Tibial artery (tissue), 4 donors: ENCODE measurements at regions not wholly inside any gene's neighbourhood (a gene's known extent, or its start where the extent isn't known, plus 50 kb on each side); places are given as distances from the start of the nearest gene placed in this dataset.
"Not testable (repeated sequence)": the region's sequence is repeated elsewhere in the genome, so short reads cannot be mapped to it uniquely, and the experiment has no call there.

ENCODE experiments used
- DNase-seq, 2 donors: peaks; one replicate each; pipeline ENCODE4 v3.0.0-alpha.2; 2019
- H3K27ac ChIP-seq, 2 donors: fragments of 200-600 bp; sonication (generic) in 1 of 2; 1 replicate in 1 of 2; 2 replicates in 1 of 2; pipeline ENCODE4 v1.5.1; 2018 to 2019; ENCODE audit warnings: mild to moderate bottlenecking in 1 of 2
- H3K27me3 ChIP-seq, 2 donors: fragments of 200-600 bp; sonication (generic) in 1 of 2; one replicate each; pipeline versions ENCODE4 v1.5.1 to v1.6.0; 2016 to 2019
- H3K36me3 ChIP-seq, 3 donors: fragments of 200-600 bp; sonication (generic) in 2 of 3; one replicate each; pipeline ENCODE4 v1.5.1; 2016 to 2019; ENCODE audit warnings: mild to moderate bottlenecking in 2 of 3
- H3K4me1 ChIP-seq, 4 donors: fragments of 200-600 bp; sonication (generic) in 2 of 4; 1 replicate in 3 of 4; 2 replicates in 1 of 4; pipeline ENCODE4 v1.5.1; 2016 to 2019
- H3K4me3 ChIP-seq, 2 donors: fragments of 200-600 bp; sonication (generic) in 1 of 2; 1 replicate in 1 of 2; 2 replicates in 1 of 2; pipeline ENCODE4 v1.5.1; 2018 to 2019; ENCODE audit warnings: mild to moderate bottlenecking in 2 of 2
- H3K9me3 ChIP-seq, 3 donors: fragments of 200-600 bp; sonication (generic) in 1 of 3; one replicate each; pipeline ENCODE4 v1.5.1; 2016 to 2019
- intact Hi-C: fragments of 100-400 bp; cut with DNase I; formaldehyde crosslinking; loops from one replicate; pipeline ENCODE4 v1.15.0; 2023; ENCODE audit warnings: low total_unique reads
- TF ChIP-seq, protein P1 (sequence below), 2 experiments: fragments of 200-600 bp in 1 of 2; fragments of 450-650 bp in 1 of 2; IDR thresholded peaks; one replicate each; pipeline ENCODE4 v1.5.1; 2017 to 2019; ENCODE audit warnings: antibody characterized with exemption in 2 of 2, mild to moderate bottlenecking in 1 of 2, moderate library complexity in 1 of 2

DNA sequence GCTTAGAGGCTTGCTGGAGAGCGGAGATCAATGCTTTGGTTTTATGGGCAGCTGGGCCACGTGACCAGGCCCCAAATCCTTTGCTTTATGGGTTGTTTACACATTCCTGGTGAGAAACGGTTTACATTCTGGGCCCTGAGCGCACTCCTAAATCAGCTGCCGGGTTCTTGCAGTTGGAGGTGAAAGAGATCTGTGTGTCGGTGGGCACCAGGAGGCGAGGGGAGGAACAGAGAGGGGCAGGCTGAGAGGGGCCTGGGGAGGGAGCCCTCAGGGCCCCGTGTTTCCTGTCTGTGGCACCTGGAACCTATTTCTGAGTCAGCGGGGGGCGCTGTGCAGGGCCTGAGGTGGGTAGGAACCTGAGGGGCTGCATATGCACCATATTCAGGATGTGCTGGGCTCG is 63.5 kb upstream of the HAND1 start:
- H3K9me3 ChIP-seq, result no peaks in the 10 kb centered on the region
- H3K4me1 ChIP-seq, result no peaks in the 10 kb centered on the region
- no peak overlapping the region for H3K27ac ChIP-seq
- intact Hi-C loops, result no loop called here
- TF ChIP-seq, protein P1, sequence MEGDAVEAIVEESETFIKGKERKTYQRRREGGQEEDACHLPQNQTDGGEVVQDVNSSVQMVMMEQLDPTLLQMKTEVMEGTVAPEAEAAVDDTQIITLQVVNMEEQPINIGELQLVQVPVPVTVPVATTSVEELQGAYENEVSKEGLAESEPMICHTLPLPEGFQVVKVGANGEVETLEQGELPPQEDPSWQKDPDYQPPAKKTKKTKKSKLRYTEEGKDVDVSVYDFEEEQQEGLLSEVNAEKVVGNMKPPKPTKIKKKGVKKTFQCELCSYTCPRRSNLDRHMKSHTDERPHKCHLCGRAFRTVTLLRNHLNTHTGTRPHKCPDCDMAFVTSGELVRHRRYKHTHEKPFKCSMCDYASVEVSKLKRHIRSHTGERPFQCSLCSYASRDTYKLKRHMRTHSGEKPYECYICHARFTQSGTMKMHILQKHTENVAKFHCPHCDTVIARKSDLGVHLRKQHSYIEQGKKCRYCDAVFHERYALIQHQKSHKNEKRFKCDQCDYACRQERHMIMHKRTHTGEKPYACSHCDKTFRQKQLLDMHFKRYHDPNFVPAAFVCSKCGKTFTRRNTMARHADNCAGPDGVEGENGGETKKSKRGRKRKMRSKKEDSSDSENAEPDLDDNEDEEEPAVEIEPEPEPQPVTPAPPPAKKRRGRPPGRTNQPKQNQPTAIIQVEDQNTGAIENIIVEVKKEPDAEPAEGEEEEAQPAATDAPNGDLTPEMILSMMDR (IDR thresholded peaks at IDR 0.05), result no peak
- peaks cover 0 to 63% of the 10 kb centered on the region in 2 donors for H3K27me3 ChIP-seq
- no peaks in the 10 kb centered on the region for H3K36me3 ChIP-seq
- DNase-seq, result no peak
- H3K4me3 ChIP-seq, result no peak overlapping the region

- no peaks in the 10 kb centered on the region for H3K9me3 ChIP-seq
- intact Hi-C loops, result no loop called here
- TF ChIP-seq, protein P1 (IDR thresholded peaks at IDR 0.05), result no peak
- H3K36me3 ChIP-seq, result no peaks in the 10 kb centered on the region
- no peak overlapping the region for H3K27ac ChIP-seq
- no peak overlapping the region for H3K4me3 ChIP-seq
- DNase-seq, result no peak
- H3K4me1 ChIP-seq, result no peaks in the 10 kb centered on the region
- peaks cover 0 to 58% of the 10 kb centered on the region in 2 donors for H3K27me3 ChIP-seq
These were observed 62.6 kb upstream of the HAND1 start for GRCh38 chr5:154540600-154540999.

DNA sequence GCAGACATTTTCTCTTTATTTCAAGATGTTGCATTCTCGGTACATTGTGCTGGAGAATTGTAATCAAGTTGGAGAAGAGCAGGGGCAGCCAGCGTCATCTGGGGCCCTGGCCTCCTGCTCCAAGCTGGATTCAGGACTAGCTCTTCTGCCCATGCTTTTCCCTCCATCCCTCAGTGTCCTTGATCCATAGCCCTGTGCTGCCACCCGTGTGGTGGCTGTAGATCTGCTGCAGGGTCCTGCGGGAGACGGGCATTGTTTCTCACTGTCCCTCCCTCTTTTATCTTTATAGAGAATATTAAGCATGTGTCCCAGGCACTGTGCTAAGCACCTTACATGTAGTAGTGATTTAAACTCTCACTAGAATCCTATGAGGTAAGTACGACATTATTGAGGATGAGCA is 60.5 kb upstream of the HAND1 start:
- no peaks in the 10 kb centered on the region for H3K36me3 ChIP-seq
- no peaks in the 10 kb centered on the region for H3K9me3 ChIP-seq
- H3K4me3 ChIP-seq, result no peak overlapping the region
- DNase-seq, result no peak
- TF ChIP-seq, protein P1 (IDR thresholded peaks at IDR 0.05), result no peak
- no peak overlapping the region for H3K27ac ChIP-seq
- H3K4me1 ChIP-seq, result no peaks in the 10 kb centered on the region
- H3K27me3 ChIP-seq, result peaks cover 0 to 47% of the 10 kb centered on the region in 2 donors
- intact Hi-C loops, result no loop called here

GRCh38 chr5:154536439-154536838 is 58.4 kb upstream of the HAND1 start:
- H3K9me3 ChIP-seq, H3K4me1 ChIP-seq, H3K27ac ChIP-seq, H3K36me3 ChIP-seq, intact Hi-C loops, H3K4me3 ChIP-seq, DNase-seq: not testable (repeated sequence)
- peaks cover 0 to 40% of the 10 kb centered on the region in 2 donors for H3K27me3 ChIP-seq

GRCh38 chr5:154535535-154535934 is 57.5 kb upstream of the HAND1 start:
- intact Hi-C loops, result no loop called here

GRCh38 chr5:154534457-154535050 is 56.5 kb upstream of the HAND1 start:
- no peaks in the 10 kb centered on the region for H3K9me3 ChIP-seq
- TF ChIP-seq, protein P1 (IDR thresholded peaks at IDR 0.05), result no peak
- H3K4me3 ChIP-seq, result no peak overlapping the region
- H3K36me3 ChIP-seq, result no peaks in the 10 kb centered on the region
- no peak for DNase-seq
- H3K27me3 ChIP-seq, result peaks cover 0 to 28% of the 10 kb centered on the region in 2 donors
- intact Hi-C loops, result no loop called here
- H3K27ac ChIP-seq, result no peak overlapping the region
- H3K4me1 ChIP-seq, result no peaks in the 10 kb centered on the region

More at GRCh38 chr5:154535535-154535934, 57.5 kb upstream of the HAND1 start:
- Histone ChIP-seq H3K27me3 (peaks cover 0 to 38% of the 10 kb centered on the region in 2 donors), H3K4me3 (no peak overlapping the region), H3K36me3 (no peaks in the 10 kb centered on the region), H3K4me1 (no peaks in the 10 kb centered on the region), H3K9me3 (no peaks in the 10 kb centered on the region), H3K27ac (no peak overlapping the region)
- DNase-seq, result no peak
- TF ChIP-seq, protein P1 (IDR thresholded peaks at IDR 0.05), result no peak
